ENCODE measurements at regions not wholly inside any gene's neighbourhood (a gene's known extent, or its start where the extent isn't known, plus 50 kb on each side); places are given as distances from the start of the nearest gene placed in this dataset.
A peak's percentile ranks its signal among the peaks of the same experiment; 100 is the strongest.

DNA sequence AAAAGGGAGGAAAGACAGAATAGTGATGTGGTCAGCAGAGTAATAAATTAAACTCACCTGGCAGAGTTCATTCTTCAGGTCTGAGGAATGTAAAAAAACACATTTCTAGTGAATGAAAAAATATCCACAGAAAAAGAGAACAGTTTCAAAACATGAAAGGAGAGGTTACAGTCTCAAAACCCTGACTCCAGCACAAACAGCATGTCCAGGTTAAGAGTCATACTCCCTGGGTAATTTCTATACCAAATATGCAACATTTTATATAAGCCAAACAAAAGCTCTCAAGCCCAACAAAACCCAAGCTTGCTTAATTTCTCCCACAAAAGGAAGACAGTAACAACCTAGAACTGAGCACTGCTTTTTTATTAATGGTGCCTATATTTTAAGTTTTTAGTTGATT lies 173.0 kb downstream of the NTMT2 start:
- DNase-seq = no peak

DNA sequence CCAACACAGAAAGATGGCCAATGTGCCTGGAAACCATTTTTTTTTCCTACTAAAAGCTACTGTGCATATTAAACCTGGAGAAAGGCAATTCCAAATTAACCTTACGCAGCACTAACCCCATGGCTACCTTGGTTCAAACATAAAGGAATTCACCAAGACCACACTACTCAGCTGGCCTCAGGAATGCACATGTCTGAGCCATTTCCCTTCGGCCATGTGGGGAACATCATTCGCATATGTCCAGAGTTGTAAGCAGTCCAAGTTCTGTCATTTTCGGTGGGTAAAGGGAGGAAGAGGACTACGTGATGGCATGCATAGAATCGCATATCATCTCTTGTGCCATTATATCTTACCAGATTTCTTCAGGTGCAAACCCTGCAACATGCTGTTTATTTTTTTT lies 175.4 kb downstream of the NTMT2 start:
- peak; percentile 63 for DNase-seq

DNA sequence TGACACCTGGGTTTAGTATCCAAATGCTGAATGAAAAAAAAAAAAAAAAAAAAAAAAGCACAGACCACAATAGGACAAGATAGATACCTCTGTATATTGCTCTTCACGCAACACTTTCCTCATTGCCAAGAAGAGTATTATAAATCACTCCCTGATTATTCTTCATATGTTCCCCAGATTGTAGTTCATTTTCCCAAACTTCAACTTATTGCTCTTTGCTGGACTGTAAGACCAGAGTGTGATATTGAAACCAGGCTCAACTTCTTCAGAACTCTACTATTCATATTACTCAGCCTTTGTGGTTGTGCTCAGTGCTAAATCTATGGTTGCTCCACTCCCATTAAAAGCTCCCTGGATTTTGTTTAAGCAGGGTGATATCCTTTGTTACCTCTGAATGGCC lies 180.4 kb downstream of the NTMT2 start:
- no peak for DNase-seq

DNA sequence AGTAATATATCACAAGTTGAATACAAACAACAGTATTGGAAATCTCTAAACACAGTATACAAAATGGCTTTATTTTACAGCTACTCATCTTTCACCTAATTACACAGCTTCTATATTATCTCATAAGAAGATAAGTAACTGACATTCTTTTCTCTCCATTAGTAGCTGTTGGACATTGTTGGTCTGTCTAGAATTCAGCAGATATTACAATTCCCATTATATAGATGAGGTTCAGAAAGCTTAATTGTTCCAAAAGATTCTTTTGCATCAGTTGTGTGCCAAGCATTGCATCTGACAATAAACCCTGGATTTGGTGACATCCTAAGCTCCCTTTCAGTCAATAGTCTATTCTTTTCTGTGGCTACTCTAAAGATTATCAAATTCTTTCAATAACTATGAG lies 187.0 kb downstream of the NTMT2 start:
- no peak for DNase-seq

DNA sequence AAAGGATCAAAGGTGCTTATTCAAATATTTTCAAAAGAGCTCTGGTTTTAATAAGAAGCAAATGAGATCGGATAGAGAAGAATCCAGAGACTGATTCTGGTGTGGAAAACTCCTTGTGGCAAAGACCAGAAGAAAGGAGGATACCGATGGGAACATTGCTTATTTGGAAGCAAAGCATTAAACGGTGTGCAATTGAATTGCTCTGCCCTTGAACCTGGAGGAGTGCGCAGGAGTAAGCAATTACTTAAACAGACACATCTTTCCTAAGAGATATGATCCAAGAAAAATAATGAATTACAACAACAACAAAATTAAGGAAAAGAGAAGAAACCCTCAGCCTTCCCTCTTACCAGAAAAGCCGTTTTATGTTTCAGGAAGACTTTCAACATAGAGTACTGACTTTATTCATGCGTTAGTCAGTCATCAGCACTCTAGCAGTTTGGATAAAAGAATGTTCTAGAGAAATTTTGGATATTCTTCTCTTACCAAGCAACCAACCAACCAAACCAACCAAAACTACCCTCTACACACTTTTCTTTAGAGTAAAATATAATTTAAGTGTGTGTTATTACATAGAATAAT lies 191.7 kb downstream of the NTMT2 start:
- DNase-seq = no peak

DNA sequence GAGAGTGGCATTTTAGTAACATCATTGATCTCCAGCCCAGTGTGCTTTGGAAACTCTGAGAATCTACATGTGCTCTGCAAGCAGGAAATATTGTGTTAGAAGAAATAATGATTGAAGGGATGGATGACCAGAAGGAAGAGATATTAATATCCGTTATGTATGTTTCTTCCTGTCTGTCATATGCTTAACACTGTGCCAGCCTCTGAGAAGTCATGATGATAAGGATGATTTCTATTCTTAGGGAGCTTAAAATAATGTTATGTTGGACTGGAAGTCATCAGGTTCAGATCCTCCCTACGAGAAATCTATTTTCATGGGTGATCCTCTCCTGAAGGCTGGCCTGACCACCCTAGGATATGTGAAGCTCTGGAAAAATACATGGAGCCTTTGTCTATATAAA lies 192.4 kb upstream of the GORAB start:
- no peak for DNase-seq

DNA sequence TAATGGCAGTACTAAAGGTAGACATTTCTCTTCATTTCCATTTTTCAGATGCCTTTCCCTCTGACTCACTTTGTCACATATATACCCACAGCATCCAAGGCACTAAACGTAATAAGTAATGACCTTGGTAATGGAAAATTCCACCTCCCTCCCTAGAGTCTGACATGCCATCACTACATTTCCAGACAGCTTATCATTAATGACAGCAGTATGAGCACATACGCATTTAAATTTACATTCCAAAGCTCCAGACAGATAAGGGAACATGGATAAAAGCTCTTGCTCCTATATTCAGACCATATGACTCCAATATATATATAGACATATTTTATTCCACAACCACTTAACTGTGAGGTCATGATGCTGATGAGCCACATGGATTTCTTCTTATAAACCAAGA lies 191.7 kb upstream of the GORAB start:
- no peak for DNase-seq

DNA sequence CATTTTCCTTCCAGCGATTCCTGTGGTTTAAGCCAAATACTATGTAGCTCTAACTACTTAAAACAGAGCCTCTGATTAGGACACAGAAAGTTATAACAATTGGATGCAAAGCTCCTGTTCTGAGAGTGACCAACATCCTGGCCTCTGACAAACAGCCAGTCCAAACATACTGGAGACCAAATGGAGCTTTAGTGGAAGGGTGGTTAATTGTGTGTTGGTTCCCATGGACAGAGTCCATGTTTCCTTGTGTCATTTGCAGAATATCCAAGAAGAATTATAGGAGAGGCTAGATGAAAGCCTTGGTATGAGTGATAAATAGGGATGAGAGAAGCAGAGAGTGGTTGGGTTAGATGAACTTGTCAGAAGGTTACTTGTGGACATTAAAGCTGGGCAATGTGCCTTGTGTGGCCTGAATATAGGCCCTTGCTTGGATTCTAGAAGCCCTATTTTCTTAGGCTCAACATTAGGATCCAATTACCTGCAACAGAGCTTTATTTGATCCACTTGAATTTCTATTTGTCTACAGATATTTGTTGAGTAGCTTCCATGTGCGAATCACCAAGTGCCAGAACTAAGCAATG lies 180.5 kb upstream of the GORAB start:
- DNase-seq = no peak

DNA sequence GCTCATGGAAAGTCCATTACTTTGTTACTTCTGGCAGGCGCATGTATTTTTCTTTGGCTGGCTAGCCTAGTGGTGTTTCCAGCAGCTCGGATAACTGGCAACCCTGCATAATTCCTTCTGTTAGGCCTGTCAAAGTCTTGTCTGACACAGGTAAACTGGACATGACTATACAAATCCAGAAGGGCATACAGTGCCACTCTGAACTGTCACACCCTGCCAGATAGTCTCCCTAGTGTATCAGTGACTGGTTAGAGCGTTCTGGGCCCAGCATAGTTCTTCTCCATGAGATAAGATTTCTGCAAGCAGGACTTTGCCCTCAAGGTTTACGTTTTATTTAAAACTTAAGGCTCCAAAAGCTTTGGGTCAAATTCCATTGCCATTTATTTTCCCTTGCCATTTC lies 177.7 kb upstream of the GORAB start:
- no peak for DNase-seq

DNA sequence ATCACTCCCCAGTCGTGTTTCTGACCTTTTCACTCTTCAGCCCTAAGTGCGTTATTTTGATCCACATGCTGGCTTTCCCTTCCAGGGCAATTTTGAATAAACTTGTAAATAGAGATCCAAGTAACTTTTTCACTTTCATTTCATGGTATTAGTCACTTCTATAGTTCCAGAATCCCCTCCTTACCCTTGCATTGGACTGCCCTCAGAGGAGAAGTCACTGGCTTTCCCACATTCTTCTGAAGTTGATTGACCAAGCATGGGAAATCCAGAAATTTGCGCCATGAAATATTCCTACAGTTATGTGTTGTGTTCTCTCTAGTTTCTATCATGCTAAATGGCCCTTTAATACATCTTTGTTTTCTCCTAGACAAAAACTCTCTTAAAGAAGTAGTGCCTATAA lies 177.3 kb upstream of the GORAB start:
- DNase-seq = no peak

DNA sequence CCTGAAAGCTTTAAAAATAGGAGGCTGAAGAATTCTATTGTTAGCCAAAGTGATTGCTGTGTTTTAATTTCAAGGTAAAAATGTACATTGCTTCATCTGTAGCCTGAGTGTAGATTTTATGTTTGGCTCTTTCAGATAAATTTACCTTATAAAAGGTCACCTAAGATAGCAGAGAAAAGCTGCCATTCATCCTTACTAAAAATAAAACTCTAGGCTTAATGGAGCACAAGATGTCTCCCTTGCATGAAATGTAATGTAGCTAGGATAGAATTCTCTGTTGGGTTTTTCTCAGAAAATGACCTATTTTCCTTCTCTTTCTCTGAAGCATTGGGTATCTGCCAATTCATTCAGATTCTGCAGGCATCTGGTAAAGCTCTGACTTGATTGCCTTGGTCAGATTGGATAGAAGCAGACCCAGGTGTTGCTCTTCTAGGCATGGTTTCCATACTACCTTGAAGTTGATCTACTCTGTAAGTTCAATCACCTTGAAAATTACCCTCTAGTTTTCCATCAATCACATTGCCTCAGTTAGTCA lies 176.6 kb upstream of the GORAB start:
- no peak for DNase-seq

DNA sequence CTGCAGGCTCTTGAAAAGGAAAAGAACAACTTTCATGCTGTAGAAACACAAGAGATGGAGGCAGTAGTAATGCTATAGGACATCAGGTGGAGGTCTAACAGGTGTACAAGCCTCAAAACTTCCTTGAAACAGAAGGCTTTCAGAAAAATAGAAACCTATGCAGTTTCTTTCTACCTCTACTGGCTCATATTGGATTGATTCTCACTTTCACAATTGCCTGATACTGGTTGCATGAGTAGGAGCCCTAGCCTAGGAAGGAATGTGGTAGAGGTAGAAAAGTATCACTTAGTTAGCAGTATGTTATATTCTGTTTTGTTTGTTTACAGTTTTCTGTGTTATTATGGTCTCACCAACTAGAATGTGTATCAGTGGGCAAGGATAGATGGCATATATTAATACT lies 175.4 kb upstream of the GORAB start:
- DNase-seq = no peak

DNA sequence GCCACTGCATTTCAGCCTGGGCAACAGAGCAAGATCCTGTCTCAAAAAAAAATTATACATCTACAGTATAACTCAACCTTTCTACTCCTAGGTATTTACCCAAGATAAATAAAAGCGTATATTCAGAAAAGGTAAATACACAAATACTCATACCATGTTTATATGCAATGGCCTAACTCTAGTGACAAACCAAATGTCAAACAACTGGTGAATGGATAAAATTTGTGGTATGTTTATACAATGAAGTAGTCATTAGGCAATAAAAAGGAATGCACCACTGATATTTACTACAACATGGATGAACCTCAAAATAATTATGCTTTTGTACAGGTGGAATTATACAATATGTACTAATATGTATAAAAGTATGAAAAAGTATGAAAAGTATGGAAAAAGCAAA lies 174.2 kb upstream of the GORAB start:
- DNase-seq = no peak

DNA sequence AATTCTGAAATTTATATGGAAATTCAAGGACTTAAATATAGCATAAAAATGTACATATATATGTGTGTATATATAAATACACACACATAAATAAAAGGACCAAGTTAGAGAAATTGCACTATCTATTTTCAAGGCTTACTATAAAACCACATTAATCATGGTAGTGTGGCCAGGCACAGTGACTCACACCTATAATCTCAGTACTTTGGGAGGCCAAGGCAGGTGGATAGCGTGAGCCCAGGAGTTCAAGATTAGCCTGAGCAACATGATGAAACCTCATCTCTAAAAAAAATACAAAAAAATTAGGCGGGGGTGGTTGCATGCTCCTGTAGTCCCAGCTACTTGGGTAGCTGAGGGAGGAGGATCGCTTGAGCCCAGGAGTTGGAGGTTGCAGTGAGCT lies 171.4 kb upstream of the GORAB start:
- DNase-seq = no peak

DNA sequence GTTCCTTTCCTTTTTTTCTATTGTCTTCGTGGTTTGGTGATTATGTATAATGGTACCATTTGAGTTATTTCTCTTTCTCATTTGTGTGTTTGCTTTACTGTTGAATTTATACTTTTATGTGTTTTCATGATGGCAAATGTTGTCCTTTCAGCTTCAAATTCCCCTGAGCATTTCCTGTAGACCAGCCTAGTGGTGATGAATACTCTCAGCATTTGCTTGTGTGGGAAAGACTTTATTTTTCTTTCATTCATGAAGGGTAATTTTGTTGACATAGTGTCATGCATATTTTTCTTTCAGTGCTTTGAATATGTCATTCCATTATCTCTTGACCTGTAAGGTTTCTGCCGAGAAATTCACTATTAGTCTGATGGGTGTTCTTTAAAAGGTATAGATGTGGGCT lies 166.6 kb upstream of the GORAB start:
- DNase-seq = no peak

DNA sequence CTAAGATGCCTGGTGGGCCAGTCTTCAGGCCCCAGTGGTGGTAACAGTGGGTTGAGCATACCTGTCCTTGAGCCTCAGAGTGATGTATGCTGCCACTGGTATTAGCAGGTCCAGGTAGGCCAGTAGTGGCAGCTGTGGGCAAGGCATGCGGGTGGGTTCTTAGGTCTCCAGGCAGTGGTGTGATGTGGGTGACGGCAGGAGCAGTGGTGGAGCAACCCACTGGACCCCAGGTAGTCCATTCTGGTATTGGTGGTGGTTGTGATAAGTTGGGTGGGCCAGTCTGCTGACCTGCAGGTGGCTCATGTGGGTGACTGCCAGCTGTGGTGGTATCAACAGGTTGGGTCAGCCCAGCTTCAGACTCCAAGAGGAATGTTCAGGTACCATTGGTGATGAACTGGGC lies 165.0 kb upstream of the GORAB start:
- DNase-seq = no peak

DNA sequence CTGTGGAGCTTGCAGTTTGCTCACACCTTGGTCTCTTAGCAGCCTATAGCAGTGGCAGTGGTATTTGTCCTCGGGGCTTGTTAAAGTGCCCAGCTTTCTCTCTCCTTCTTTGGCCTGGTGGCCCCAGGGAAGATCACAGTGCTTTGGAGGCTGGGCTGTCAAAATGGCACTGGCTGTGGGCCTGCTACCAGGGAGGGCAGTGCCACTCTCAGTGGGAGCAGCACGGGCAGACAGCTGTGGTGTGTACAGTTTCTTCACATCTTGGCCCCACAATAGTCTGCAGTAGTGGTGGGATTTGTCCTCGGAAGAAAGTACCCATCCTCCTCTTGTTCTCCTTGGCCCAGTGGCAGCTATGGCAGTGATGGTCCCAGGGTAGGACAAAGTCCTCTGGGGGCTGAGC lies 164.4 kb upstream of the GORAB start:
- DNase-seq = no peak

DNA sequence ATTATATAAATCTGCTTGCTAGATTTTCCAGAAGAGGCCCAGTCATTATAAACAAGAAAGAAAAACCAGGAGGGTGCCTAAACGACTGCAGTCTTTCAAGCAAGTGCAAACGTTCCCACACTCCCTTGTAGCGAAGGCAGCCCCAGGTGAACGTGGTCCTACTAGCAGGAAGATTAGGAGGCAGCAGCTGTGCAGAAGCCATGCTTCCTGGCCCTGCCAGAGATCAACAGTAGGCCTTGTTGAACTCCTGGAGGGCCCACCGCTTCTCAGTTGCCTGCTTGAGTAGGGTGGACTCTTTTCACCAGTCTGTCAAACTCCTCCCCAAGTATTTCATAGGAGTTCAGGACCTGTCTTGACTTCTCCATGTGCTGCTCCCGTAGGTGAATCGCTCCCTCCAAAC lies 163.0 kb upstream of the GORAB start:
- no peak for DNase-seq

DNA sequence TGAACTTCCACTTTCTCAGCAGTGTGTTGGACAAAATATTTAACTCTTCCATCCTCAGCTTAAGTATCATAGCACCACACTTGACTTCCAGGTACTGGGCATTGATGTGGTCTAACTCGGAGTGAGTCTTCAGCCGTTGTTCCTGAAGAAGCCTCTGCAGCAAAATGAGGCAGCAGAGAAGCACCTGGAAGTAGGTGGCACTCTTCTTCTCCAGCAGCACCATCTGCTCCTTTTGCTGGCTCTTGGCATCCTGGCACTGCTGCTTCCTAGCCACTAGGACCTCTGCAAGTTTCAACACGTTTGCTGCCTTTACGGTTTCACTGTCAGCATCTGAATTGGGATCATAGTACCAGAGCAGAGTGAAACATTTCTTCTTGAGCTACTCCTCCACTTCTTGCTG lies 162.5 kb upstream of the GORAB start:
- no peak for DNase-seq

DNA sequence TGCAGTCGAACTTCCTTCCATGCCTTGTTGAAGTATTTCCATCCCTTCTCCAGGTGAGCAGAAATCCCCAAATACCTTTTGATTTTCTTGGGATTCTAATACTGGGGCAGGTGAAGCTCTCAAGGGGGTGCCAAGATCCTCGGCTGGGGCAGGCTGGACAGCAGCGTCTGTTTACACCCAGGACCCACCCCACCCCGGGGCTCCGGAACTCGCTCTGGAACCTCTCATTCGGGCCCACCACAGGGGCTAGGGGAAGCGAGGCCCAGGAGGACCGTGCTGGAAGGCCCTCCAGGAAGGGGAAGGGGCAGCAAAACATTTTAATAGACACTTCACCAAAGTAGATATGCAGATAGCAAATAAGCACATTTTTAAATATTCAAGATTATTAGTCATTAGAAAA lies 161.9 kb upstream of the GORAB start:
- no peak for DNase-seq

DNA sequence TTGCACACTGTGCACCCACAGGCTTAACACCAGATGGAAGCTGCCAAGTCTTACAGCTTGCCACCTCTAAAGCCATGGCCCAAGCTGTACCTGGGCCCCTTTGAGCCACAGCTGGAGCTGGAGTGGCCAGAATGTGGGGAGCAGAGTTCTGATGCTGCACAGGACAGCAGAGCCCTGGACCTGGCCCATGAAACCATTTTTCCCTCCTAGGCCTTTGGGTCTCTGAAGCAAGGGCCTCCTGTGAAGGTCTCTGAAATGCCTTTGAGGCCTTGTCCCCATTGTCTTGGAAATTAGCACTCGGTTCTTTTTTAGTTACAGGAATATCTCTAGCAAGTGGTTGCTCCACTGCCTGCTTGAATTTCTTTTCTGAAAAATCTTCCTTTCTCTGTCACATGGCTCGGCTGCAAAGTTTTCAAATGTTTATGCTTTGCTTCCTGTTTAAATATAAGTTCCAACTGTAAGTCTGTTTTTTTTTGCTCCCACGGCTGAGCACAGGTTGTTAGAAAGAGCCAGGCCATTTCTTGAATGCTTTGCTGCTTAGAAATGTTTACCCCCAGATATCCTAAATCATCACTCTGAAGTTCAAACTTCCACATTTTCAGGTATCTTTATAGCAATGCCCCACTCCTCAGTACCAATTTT lies 156.8 kb upstream of the GORAB start:
- no peak for DNase-seq

DNA sequence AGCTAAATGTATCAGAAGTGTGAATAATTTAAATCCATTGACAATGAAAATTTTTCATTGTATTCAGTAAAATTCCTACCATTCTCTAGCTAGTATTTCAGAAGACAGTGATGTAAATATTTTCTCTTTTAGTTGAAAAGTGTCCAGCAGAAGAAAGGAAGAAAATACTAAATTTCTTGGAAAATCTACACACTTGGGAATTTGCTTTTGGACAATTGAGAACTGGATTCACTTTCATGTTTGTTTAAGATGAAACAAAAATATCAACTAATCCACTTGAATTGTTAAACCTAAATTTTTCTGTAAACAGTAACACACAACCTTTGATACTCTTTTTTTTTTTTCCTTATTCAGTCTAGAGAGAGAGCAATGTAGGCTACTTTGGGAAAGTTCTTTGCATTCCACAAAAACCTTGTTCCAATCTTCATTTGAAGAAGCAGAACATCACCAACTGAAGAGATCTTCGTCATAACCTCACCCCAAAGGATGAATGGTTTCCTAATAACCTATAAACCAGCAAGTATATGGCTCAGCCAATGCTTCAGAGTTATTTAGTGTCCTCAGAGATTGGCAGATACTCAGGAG lies 155.1 kb upstream of the GORAB start:
- no peak for DNase-seq

DNA sequence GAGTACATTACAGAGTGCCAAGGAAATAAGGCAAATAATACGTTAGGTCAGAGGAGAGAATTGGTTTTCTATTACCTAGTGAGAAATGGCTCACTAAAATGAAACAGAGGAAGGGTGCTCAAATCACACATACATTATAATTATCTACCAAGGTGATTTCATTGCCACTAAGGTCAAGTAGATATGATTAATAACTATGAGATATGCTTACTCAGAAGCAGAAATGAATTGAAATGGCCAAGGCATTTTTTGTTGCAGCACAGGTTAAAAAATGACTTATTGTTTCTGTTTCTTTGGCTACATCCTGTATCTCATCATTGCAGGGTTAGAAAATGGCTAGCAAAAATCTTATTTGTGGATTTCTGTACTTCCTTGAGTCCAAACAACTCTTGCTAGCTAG lies 154.5 kb upstream of the GORAB start:
- no peak for DNase-seq

DNA sequence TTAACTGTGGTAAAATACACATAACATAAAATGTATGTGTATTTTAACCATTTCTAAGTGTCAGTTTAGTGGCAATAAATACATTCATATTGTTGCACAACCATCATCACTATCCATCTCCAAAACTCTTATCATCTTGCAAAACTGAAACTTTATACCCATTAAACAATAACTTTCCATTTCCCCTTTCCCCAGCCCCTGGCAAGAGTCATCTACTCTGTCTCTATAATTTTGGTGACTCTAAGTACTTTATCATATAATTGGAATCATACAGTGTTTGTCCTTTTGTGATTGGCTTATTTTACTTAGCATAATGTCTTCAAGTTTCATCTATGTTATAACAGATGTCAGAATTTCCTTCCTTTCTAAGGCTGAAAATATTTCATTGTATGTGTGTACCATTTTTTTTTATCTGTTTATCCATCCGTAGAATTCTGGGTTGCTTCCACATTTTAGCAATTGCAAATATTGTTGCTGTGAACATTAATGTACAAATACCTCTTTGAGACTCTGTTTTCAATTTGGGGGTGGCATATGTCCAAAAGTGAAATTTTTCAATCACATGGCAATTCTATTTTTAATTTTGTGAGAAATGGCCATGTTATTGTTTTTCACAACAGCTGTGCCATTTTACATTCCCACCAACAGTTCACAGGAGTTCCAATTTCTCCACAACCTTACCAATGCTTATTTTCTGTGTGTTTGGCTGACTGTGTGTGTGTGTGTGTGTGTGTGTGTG lies 153.9 kb upstream of the GORAB start:
- no peak for DNase-seq

All from islet precursor cell (in vitro differentiated cells).